Peyer's patch (tissue), 4 donors: ENCODE measurements at regions not wholly inside any gene's neighbourhood (a gene's known extent, or its start where the extent isn't known, plus 50 kb on each side); places are given as distances from the start of the nearest gene placed in this dataset.

ENCODE experiments used
- CTCF ChIP-seq, 6 experiments: fragments of 450-650 bp in 4 of 6; fragments of 200-600 bp in 2 of 6; sonication (generic) in 1 of 6; IDR thresholded peaks; one replicate each; pipeline ENCODE4 v1.5.1; 2017 to 2019; ENCODE audit warnings: antibody characterized with exemption in 6 of 6, mild to moderate bottlenecking in 3 of 6, moderate library complexity in 1 of 6
- POLR2A ChIP-seq, 2 donors: fragments of 450-650 bp; IDR thresholded peaks; one replicate each; pipeline ENCODE4 v1.5.1; 2017; ENCODE audit warnings: antibody characterized with exemption in 2 of 2, mild to moderate bottlenecking in 2 of 2, moderate library complexity in 2 of 2

- TF ChIP-seq CTCF (IDR thresholded peaks at IDR 0.05): no peak
- no peak for TF ChIP-seq POLR2A (IDR thresholded peaks at IDR 0.05)
Observed at GRCh38 chr9:82410306-82410705, 421.7 kb downstream of the SPATA31D1 start.
